Liver (tissue), 8 donors: ENCODE measurements at regions not wholly inside any gene's neighbourhood (a gene's known extent, or its start where the extent isn't known, plus 50 kb on each side); places are given as distances from the start of the nearest gene placed in this dataset.

Experiments
- DNase-seq: peaks from one replicate; pipeline ENCODE4 v3.0.0-alpha.2; 2017; ENCODE audit warnings: low spot score
- H3K27ac ChIP-seq, 2 donors: one replicate each; pipeline ENCODE4 v1.7.0; 2013; ENCODE audit warnings: inconsistent platforms in 2 of 2, low read length in 2 of 2, control low read depth in 1 of 2, low read depth in 1 of 2, mild to moderate bottlenecking in 1 of 2
- H3K27me3 ChIP-seq, 4 donors: one replicate each; pipeline versions ENCODE4 v1.6.1 to v1.7.0; 2013; ENCODE audit warnings: low read length in 3 of 4, inconsistent platforms in 1 of 4, mild to moderate bottlenecking in 1 of 4, moderate library complexity in 1 of 4; ENCODE audit not compliant: control insufficient read depth in 4 of 4, insufficient read depth in 4 of 4
- H3K36me3 ChIP-seq, 4 donors: one replicate each; pipeline versions ENCODE4 v1.6.1 to v1.7.0; 2013; ENCODE audit warnings: low read length in 3 of 4, mild to moderate bottlenecking in 3 of 4, low read depth in 1 of 4, moderate library complexity in 1 of 4; ENCODE audit not compliant: control insufficient read depth in 4 of 4, insufficient read depth in 3 of 4
- H3K4me1 ChIP-seq, 4 donors: one replicate each; pipeline versions ENCODE4 v1.6.1 to v1.7.0; 2013; ENCODE audit warnings: low read length in 3 of 4, mild to moderate bottlenecking in 3 of 4, moderate library complexity in 1 of 4; ENCODE audit not compliant: control insufficient read depth in 4 of 4, insufficient read depth in 4 of 4
- H3K4me3 ChIP-seq, 3 donors: one replicate each; pipeline versions ENCODE4 v1.6.1 to v1.7.0; 2013; ENCODE audit warnings: low read length in 3 of 3, control low read depth in 1 of 3, low read depth in 1 of 3, mild to moderate bottlenecking in 1 of 3
- H3K9ac ChIP-seq, 2 donors: one replicate each; pipeline ENCODE4 v1.7.0; 2013; ENCODE audit warnings: low read length in 2 of 2, mild to moderate bottlenecking in 2 of 2, moderate library complexity in 2 of 2, control low read depth in 1 of 2, low read depth in 1 of 2
- H3K9me3 ChIP-seq, 4 donors: one replicate each; pipeline versions ENCODE4 v1.6.1 to v1.7.0; 2013; ENCODE audit warnings: low read length in 3 of 4; ENCODE audit not compliant: control insufficient read depth in 4 of 4
- ATF3 ChIP-seq: IDR thresholded peaks from 2 replicates; pipeline ENCODE4 v1.6.1; 2016; ENCODE audit warnings: antibody characterized with exemption
- CTCF ChIP-seq: fragments of 150-350 bp; IDR thresholded peaks from 2 replicates; pipeline ENCODE4 v1.5.1; 2017; ENCODE audit warnings: improper control_type of control experiment, low read depth, low read length; ENCODE audit not compliant: missing input control
- EGR1 ChIP-seq, 2 donors: IDR thresholded peaks; 2 replicates each; pipeline ENCODE4 v1.6.1; 2016 to 2018; ENCODE audit warnings: antibody characterized with exemption in 2 of 2, low read depth in 2 of 2
- FOXA1 ChIP-seq: IDR thresholded peaks from 2 replicates; pipeline ENCODE4 v1.6.1; 2016; ENCODE audit warnings: antibody characterized with exemption
- HNF4G ChIP-seq: IDR thresholded peaks from 2 replicates; pipeline ENCODE4 v1.6.1; 2016; ENCODE audit warnings: antibody characterized with exemption
- JUND ChIP-seq, 2 donors: IDR thresholded peaks; 2 replicates each; pipeline ENCODE4 v1.6.1; 2016; ENCODE audit warnings: antibody characterized with exemption in 2 of 2
- MAX ChIP-seq: IDR thresholded peaks from 2 replicates; pipeline ENCODE4 v1.6.1; 2016; ENCODE audit warnings: antibody characterized with exemption
- NR2F2 ChIP-seq: IDR thresholded peaks from 2 replicates; pipeline ENCODE4 v1.6.1; 2016; ENCODE audit warnings: antibody characterized with exemption
- RAD21 ChIP-seq, 2 donors: IDR thresholded peaks; 2 replicates each; pipeline ENCODE4 v1.6.1; 2016; ENCODE audit warnings: antibody characterized with exemption in 2 of 2, mild to moderate bottlenecking in 2 of 2
- RXRA ChIP-seq, 2 donors: IDR thresholded peaks; 2 replicates each; pipeline ENCODE4 v1.6.1; 2017 to 2018; ENCODE audit warnings: antibody characterized with exemption in 2 of 2, mild to moderate bottlenecking in 1 of 2
- SP1 ChIP-seq: IDR thresholded peaks from 2 replicates; pipeline ENCODE4 v1.6.1; 2018; ENCODE audit warnings: antibody characterized with exemption, mild to moderate bottlenecking
- TAF1 ChIP-seq: conservative IDR thresholded peaks from 2 replicates; pipeline ENCODE4 v1.6.1; 2016; ENCODE audit warnings: antibody characterized with exemption, mild to moderate bottlenecking
- YY1 ChIP-seq: IDR thresholded peaks from 2 replicates; pipeline ENCODE4 v1.6.1; 2016; ENCODE audit warnings: antibody characterized with exemption, mild to moderate bottlenecking
- WGBS: extraction: QIAGEN DNeasy Blood & Tissue Kit; methylation state at CpG from one replicate; pipeline ENCODE4 v1.1.7; 2013; 5-methylcytosine and 5-hydroxymethylcytosine counted together
- TF ChIP-seq, protein P1 (sequence below): IDR thresholded peaks from 2 replicates; pipeline ENCODE4 v1.6.1; 2016; ENCODE audit warnings: antibody characterized with exemption, mild to moderate bottlenecking
- TF ChIP-seq, protein P2 (sequence below): IDR thresholded peaks from 2 replicates; pipeline ENCODE4 v1.6.1; 2016; ENCODE audit warnings: antibody characterized with exemption
- donor health status: healthy.
- donor health status: healthy.
- donor health status: healthy.
- donor health status: healthy.
- donor health status: healthy.

GRCh38 chr9:81108821-81109220, 580.5 kb downstream of the TLE1 start:
- TF ChIP-seq SP1 = no peak
- no peak for TF ChIP-seq TAF1
- no peak for TF ChIP-seq YY1
- no peak for TF ChIP-seq CTCF
- no peak for TF ChIP-seq ATF3
- no peak for TF ChIP-seq NR2F2
- no peak for TF ChIP-seq RAD21 (IDR thresholded peaks at IDR 0.05)
- TF ChIP-seq, protein P1, sequence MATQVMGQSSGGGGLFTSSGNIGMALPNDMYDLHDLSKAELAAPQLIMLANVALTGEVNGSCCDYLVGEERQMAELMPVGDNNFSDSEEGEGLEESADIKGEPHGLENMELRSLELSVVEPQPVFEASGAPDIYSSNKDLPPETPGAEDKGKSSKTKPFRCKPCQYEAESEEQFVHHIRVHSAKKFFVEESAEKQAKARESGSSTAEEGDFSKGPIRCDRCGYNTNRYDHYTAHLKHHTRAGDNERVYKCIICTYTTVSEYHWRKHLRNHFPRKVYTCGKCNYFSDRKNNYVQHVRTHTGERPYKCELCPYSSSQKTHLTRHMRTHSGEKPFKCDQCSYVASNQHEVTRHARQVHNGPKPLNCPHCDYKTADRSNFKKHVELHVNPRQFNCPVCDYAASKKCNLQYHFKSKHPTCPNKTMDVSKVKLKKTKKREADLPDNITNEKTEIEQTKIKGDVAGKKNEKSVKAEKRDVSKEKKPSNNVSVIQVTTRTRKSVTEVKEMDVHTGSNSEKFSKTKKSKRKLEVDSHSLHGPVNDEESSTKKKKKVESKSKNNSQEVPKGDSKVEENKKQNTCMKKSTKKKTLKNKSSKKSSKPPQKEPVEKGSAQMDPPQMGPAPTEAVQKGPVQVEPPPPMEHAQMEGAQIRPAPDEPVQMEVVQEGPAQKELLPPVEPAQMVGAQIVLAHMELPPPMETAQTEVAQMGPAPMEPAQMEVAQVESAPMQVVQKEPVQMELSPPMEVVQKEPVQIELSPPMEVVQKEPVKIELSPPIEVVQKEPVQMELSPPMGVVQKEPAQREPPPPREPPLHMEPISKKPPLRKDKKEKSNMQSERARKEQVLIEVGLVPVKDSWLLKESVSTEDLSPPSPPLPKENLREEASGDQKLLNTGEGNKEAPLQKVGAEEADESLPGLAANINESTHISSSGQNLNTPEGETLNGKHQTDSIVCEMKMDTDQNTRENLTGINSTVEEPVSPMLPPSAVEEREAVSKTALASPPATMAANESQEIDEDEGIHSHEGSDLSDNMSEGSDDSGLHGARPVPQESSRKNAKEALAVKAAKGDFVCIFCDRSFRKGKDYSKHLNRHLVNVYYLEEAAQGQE = no peak
- no peak for TF ChIP-seq EGR1 (IDR thresholded peaks at IDR 0.05; ENCODE audit: low read depth in 2 of 2)
- no peak for TF ChIP-seq HNF4G
- TF ChIP-seq, protein P2, sequence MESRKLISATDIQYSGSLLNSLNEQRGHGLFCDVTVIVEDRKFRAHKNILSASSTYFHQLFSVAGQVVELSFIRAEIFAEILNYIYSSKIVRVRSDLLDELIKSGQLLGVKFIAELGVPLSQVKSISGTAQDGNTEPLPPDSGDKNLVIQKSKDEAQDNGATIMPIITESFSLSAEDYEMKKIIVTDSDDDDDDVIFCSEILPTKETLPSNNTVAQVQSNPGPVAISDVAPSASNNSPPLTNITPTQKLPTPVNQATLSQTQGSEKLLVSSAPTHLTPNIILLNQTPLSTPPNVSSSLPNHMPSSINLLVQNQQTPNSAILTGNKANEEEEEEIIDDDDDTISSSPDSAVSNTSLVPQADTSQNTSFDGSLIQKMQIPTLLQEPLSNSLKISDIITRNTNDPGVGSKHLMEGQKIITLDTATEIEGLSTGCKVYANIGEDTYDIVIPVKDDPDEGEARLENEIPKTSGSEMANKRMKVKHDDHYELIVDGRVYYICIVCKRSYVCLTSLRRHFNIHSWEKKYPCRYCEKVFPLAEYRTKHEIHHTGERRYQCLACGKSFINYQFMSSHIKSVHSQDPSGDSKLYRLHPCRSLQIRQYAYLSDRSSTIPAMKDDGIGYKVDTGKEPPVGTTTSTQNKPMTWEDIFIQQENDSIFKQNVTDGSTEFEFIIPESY = no peak
- Histone ChIP-seq H3K9me3 (no peaks in the 10 kb centered on the region), H3K27me3 (no peaks in the 10 kb centered on the region), H3K36me3 (no peaks in the 10 kb centered on the region), H3K9ac (no peak overlapping the region), H3K4me1 (peaks cover 0 to 2% (median 0%) of the 10 kb centered on the region in 4 donors), H3K4me3 (no peak overlapping the region), H3K27ac (no peak overlapping the region)
- no peak for DNase-seq
- 95% methylated on average over 1 of the region's 1 CpG for WGBS

DNA sequence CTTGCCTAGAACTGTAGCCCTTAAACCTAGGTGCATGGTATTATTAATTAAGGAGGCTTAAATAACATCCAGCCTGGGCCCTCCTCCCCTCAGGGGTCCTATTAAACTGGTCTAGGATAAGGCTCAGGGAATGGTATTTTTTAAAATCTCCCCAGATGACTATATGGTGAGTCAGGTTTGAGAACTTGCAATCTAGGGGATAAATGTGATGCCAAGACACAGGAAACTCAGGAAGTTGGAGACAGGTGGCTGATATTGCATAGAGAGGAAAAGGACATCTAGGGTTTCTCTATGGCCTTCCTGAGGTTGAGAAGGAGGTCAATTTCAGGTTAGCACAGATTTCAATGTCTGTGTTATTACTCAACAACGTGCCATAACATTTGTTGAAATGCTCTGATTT, 581.0 kb downstream of the TLE1 start:
- Histone ChIP-seq H3K36me3 (no peaks in the 10 kb centered on the region), H3K9me3 (no peaks in the 10 kb centered on the region), H3K4me1 (peaks cover 0 to 2% (median 0%) of the 10 kb centered on the region in 4 donors), H3K27ac (no peak overlapping the region), H3K9ac (no peak overlapping the region), H3K27me3 (no peaks in the 10 kb centered on the region), H3K4me3 (no peak overlapping the region)
- DNase-seq = no peak
- 75% methylated on average over 1 of the region's 1 CpG for WGBS
- TF ChIP-seq RXRA (IDR thresholded peaks at IDR 0.05) (no peak), JUND (IDR thresholded peaks at IDR 0.05) (no peak), CTCF (no peak), NR2F2 (no peak), MAX (no peak), ATF3 (no peak), FOXA1 (no peak), YY1 (no peak)
- TF ChIP-seq, protein P2 = no peak
- TF ChIP-seq, protein P1 = no peak
